Breast epithelium (tissue), 3 donors: ENCODE measurements at regions not wholly inside any gene's neighbourhood (a gene's known extent, or its start where the extent isn't known, plus 50 kb on each side); places are given as distances from the start of the nearest gene placed in this dataset.

Experiments
- CTCF ChIP-seq, 3 donors: fragments of 450-650 bp; IDR thresholded peaks; one replicate each; pipeline ENCODE4 v1.5.1; 2016 to 2017; ENCODE audit warnings: antibody characterized with exemption in 3 of 3, mild to moderate bottlenecking in 3 of 3, moderate library complexity in 3 of 3
- POLR2A ChIP-seq: fragments of 450-650 bp; IDR thresholded peaks from one replicate; pipeline ENCODE4 v1.6.1; 2016; ENCODE audit warnings: antibody characterized with exemption, mild to moderate bottlenecking, moderate library complexity
- POLR2AphosphoS5 ChIP-seq, 3 donors: sonication (generic); formaldehyde crosslinking; IDR thresholded peaks; one replicate each; pipeline ENCODE4 v1.6.1; 2017; ENCODE audit warnings: antibody characterized with exemption in 3 of 3

GRCh38 chr2:118442046-118442445 is 353.8 kb downstream of the INSIG2 start:
- TF ChIP-seq POLR2A (no peak), CTCF (IDR thresholded peaks at IDR 0.05) (no peak), POLR2AphosphoS5 (IDR thresholded peaks at IDR 0.05) (no peak)
